Lung microvascular endothelial cell (primary cell): ENCODE measurements at regions not wholly inside any gene's neighbourhood (a gene's known extent, or its start where the extent isn't known, plus 50 kb on each side); places are given as distances from the start of the nearest gene placed in this dataset.
"Not testable (repeated sequence)": the region's sequence is repeated elsewhere in the genome, so short reads cannot be mapped to it uniquely, and the experiment has no call there.

Experiments used
- DNase-seq, 2 donors: peaks; one replicate each; pipeline versions ENCODE4 v3.0.0 to v3.0.0-alpha.2; 2010; ENCODE audit warnings: low read depth in 2 of 2

- DNase-seq = not testable (repeated sequence)
Observed at GRCh38 chr12:54713876-54714275, 65.7 kb upstream of the DCD start.

- no peak for DNase-seq
Observed at GRCh38 chr12:54711669-54712068, 63.5 kb upstream of the DCD start.

- no peak for DNase-seq
Observed at GRCh38 chr12:54708826-54709225, 60.7 kb upstream of the DCD start.

- no peak for DNase-seq
Observed at GRCh38 chr12:54704202-54704601, 56.0 kb upstream of the DCD start.

GRCh38 chr12:54701940-54702592 is 53.9 kb upstream of the DCD start:
- peak; percentile 63 to 70 for DNase-seq

- DNase-seq = no peak
Observed at GRCh38 chr12:54700849-54701248, 52.7 kb upstream of the DCD start.

- no peak for DNase-seq
Observed at GRCh38 chr12:54700301-54700700, 52.1 kb upstream of the DCD start.
